HG02588 (cell line): ENCODE measurements at regions not wholly inside any gene's neighbourhood (a gene's known extent, or its start where the extent isn't known, plus 50 kb on each side); places are given as distances from the start of the nearest gene placed in this dataset.
"Not testable (repeated sequence)": the region's sequence is repeated elsewhere in the genome, so short reads cannot be mapped to it uniquely, and the experiment has no call there.

Experiments used
- ATAC-seq: cut with Tn5 transposase; IDR thresholded peaks from one replicate; pipeline ENCODE4 v1.9.1; 2021; ENCODE audit warnings: mild to moderate bottlenecking, moderate library complexity; ENCODE audit not compliant: unreplicated experiment

GRCh38 chr7:156401617-156402016 lies 239.0 kb upstream of the RNF32 start:
- ATAC-seq: no peak

- no peak for ATAC-seq
Measured at GRCh38 chr7:156400046-156400445, 240.5 kb upstream of the RNF32 start.

GRCh38 chr7:156397249-156397648 lies 243.3 kb upstream of the RNF32 start:
- ATAC-seq: no peak

GRCh38 chr7:156389116-156389692 lies 251.4 kb upstream of the RNF32 start:
- ATAC-seq: no peak

GRCh38 chr7:156386097-156386496 lies 254.5 kb upstream of the RNF32 start:
- ATAC-seq: no peak

- no peak for ATAC-seq
Measured at GRCh38 chr7:156384706-156385105, 255.9 kb upstream of the RNF32 start.

GRCh38 chr7:156383526-156383925 lies 257.0 kb upstream of the RNF32 start:
- ATAC-seq: no peak

- no peak for ATAC-seq
Measured at GRCh38 chr7:156380261-156380660, 260.3 kb upstream of the RNF32 start.

- no peak for ATAC-seq
Measured at GRCh38 chr7:156379324-156380070, 261.1 kb upstream of the RNF32 start.

GRCh38 chr7:156378806-156379205 lies 261.8 kb upstream of the RNF32 start:
- no peak for ATAC-seq

- ATAC-seq: no peak
Measured at GRCh38 chr7:156376317-156376716, 264.3 kb upstream of the RNF32 start.

- ATAC-seq: no peak
Measured at GRCh38 chr7:156374335-156374734, 266.2 kb upstream of the RNF32 start.

- not testable (repeated sequence) for ATAC-seq
Measured at GRCh38 chr7:156369929-156370328, 270.6 kb upstream of the RNF32 start.

- no peak for ATAC-seq
Measured at GRCh38 chr7:156368053-156368843, 272.3 kb upstream of the RNF32 start.

- ATAC-seq: no peak
Measured at GRCh38 chr7:156363751-156364150, 276.8 kb upstream of the RNF32 start.

- ATAC-seq: no peak
Measured at GRCh38 chr7:156360835-156361234, 279.7 kb upstream of the RNF32 start.

GRCh38 chr7:156356551-156356950 lies 284.0 kb upstream of the RNF32 start:
- no peak for ATAC-seq

GRCh38 chr7:156353352-156353751 lies 287.2 kb upstream of the RNF32 start:
- ATAC-seq: no peak

- ATAC-seq: not testable (repeated sequence)
Measured at GRCh38 chr7:156347703-156348248, 292.8 kb upstream of the RNF32 start.

GRCh38 chr7:156347132-156347531 lies 293.4 kb upstream of the RNF32 start:
- no peak for ATAC-seq

- no peak for ATAC-seq
Measured at GRCh38 chr7:156344595-156344994, 296.0 kb upstream of the RNF32 start.

- ATAC-seq: no peak
Measured at GRCh38 chr7:156334636-156335035, 305.9 kb upstream of the RNF32 start.
